Ureter (tissue), 1 donor: ENCODE measurements at regions not wholly inside any gene's neighbourhood (a gene's known extent, or its start where the extent isn't known, plus 50 kb on each side); places are given as distances from the start of the nearest gene placed in this dataset.

ENCODE experiments used
- DNase-seq: peaks from one replicate; pipeline ENCODE4 v3.0.0-alpha.2; 2020; ENCODE audit warnings: low spot score
- donor health status: DM: yes; HTN: yes; CAD: no.

DNA sequence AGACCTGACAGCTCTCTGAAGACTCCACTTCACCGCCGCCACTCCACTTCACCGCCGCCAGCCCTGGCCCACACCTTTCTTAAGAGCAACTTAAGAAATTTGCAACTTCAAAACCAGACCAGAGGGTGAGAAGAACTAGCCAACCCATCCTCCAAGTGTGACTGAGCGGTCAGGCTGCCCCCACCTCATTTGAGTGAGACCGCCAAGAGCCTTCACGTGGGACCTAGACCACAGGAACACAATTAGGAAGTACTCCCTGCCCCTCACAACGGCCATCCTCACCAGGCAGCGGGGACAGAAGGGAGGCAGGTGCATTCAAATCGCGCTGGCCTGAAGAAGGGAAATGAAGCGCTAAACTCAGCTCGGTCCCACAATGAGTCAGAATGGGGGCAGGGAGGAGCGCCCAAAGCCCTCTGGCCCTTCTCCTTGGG is 156.8 kb upstream of the BCL6 start:
- no peak for DNase-seq

DNA sequence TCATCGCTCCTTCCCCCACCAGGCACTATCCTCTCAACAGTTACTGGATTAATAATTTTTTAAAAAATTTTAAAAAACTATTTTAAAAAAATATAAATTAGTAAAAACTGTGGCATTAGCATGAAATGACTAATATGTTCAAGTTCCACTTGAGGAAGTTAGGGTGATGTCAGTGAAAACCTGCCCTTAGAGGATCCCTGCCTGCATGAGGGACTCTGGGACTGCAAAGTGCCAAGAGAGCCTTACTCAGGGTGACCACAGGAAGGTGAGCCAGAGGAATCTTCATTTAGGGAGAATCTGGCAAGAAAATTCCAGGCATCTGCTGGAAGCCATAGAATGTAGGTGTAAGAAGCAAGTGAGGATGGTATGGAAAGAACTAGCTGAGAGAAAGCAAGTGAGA is 157.7 kb upstream of the BCL6 start:
- no peak for DNase-seq

- DNase-seq: no peak
These were observed 158.4 kb upstream of the BCL6 start for GRCh38 chr3:187903697-187904096.

- no peak for DNase-seq
These were observed 161.1 kb upstream of the BCL6 start for GRCh38 chr3:187906416-187906815.

- DNase-seq: no peak
These were observed 161.7 kb upstream of the BCL6 start for GRCh38 chr3:187906920-187907319.

DNA sequence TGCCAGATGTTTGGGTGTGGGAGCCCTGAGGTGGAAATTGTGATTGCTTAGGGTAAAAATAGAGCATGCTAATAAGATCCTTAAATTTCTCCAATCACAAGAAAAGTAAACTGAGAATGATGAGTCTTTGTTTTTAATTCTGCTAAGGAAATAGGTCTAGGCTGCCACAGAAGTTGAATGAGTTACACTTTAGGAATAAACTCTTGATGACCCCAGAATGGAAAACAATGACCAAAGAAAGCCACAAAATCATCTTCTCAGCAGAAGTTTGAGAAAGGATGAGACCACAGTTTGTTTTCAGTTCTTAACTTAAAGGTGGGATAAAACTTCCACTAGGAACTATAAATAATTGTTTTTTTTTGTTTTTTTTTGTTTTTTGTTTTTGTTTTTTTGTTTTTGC is 164.6 kb upstream of the BCL6 start:
- no peak for DNase-seq

- DNase-seq: no peak
These were observed 166.7 kb upstream of the BCL6 start for GRCh38 chr3:187912007-187912406.

DNA sequence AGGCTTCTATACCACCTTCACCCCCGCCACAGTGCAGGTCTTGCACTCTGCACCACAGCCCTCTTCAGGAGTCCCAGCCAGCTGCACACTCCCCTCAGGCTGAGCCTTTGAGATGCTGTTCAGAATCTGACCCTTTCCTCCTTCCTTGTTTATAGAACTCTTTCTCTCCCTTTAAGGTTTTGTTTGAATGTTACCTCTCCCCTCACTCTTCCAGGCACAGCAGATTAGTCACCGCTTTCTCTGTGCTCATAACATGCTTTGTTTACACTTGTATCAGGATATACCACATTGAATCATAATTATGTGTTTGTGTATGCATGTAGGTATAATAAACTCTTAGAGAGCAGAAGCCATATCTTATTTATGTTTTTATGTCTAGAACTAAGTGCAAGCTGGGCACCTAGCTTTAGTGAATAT is 168.4 kb upstream of the BCL6 start:
- DNase-seq: peak; percentile 43

GRCh38 chr3:187914231-187914630 is 169.0 kb upstream of the BCL6 start:
- DNase-seq: peak; percentile 68

- no peak for DNase-seq
These were observed 170.8 kb upstream of the BCL6 start for GRCh38 chr3:187916072-187916471.

GRCh38 chr3:187918081-187918644 is 172.9 kb upstream of the BCL6 start:
- DNase-seq: no peak

- DNase-seq: no peak
These were observed 173.8 kb upstream of the BCL6 start for GRCh38 chr3:187919048-187919447.

- no peak for DNase-seq
These were observed 174.3 kb upstream of the BCL6 start for GRCh38 chr3:187919544-187919943.

DNA sequence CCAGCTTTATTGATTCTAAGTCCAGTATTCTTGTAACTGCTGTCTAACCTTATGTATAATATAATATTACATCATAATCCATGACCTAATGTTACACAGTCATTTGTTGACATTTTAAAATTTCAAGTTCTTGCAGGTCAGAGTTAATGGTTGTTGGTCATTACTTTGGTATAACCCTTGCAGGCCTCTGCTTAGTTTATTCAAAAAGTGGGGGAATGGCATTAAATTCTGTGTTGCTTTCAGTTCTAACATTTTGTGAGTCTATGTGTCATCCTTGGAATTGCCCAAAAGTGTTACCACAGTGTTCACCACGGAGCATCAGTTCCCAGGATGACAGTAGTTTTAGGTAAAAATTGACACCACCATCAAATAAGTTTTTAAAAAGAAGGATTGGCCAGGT is 174.8 kb upstream of the BCL6 start:
- no peak for DNase-seq

DNA sequence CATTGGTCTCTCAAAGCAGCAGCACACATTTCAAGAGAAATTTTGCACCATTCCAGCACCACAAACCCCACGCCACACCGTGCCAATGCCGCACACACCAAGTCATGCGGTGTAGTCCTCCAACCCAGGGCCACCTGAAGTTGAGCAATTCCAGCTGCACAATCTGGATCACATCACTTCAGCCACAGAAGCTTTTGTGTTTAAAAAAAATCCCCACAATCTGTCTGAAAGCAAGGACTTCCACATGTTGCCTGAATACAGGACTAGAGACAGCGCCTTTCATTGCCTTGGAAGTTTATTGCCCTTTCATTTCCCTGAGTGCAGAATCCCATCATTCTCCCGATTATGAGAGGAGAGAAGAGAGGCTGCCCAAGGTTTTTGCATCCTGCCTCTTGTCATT is 175.6 kb upstream of the BCL6 start:
- no peak for DNase-seq

DNA sequence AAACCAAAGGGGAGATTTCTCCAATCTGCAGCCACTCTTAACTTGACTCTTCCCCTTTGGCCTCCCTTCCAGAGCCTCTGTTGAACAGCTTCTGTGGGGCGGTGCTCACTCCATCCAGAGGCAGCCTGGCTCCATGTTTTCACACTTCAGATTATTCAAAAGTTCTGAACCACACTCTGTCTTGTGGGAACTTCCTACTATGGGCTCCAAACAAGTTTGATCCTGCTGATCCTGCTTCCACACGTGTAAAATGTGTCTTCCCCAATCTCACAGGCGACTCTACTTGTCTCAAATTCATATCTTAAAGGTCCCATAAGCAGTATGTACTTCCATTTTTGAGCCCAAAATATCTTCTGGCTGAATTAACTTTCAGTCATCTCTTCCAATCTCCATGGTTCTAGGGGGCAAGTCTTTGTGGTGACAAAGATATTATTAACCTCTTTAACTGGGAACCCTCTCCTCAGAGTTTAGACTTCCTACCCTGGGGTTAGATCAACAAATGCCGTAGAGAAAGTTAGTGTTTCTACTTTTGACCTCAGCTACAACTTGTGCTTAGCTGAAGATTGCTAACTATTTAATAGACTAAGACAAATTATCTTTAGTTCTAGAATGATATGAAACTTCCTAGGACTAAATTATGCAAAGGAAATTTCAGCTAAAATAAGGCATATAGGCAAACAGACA is 176.3 kb upstream of the BCL6 start:
- no peak for DNase-seq

DNA sequence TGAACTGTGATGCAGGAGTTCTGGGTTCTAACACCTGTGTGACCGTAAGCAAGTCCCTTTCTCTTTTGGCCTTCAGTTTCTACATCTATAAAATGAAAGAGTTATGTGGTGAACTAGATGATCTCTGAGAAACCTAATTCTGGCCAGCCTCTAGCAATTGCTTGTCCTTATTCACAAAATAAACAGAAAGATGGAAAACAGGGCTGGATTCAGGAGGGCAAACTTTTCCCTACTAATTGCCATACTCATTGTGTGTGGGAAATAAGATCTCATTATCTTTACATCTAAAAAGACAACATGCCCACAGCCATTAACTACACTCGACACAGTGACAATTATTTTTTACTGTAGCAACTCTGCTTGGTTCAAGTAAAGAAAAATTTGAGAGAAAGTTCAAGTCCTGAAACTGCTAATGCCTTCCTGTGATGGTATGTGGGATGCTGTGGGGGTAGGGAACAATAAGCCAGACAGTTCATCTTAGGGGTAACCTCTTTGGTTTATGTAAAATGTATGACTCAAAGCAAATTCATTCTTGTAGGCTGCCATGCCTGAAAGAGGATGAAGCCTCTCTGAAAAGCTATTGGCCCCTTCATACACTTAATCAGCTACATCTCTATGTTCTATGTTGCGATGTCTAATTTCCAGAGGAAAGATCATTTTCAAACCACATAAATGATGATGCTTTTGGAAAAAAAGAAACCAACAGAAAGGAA is 177.6 kb upstream of the BCL6 start:
- no peak for DNase-seq

GRCh38 chr3:187924651-187925050 is 179.4 kb upstream of the BCL6 start:
- no peak for DNase-seq

GRCh38 chr3:187925326-187925725 is 180.1 kb upstream of the BCL6 start:
- DNase-seq: no peak

DNA sequence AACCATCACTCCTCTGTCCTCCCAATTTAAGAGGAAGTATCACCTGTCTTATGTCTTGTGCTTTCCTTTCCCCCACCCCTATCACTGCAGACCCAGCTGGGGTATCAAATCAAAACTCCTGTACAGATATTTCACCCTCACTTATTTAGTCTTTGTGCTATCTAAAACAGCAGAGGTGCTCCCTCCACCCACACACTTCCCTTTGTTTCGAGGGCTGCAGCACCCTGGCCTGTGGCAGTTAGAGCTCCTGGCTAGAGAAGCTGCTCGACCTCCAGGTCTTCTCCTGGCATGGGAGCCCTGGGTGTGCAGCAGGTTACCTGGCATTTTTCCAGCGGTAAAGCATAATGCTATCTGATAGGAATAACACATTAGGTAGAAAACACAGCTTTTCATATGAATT is 181.4 kb upstream of the BCL6 start:
- DNase-seq: no peak

DNA sequence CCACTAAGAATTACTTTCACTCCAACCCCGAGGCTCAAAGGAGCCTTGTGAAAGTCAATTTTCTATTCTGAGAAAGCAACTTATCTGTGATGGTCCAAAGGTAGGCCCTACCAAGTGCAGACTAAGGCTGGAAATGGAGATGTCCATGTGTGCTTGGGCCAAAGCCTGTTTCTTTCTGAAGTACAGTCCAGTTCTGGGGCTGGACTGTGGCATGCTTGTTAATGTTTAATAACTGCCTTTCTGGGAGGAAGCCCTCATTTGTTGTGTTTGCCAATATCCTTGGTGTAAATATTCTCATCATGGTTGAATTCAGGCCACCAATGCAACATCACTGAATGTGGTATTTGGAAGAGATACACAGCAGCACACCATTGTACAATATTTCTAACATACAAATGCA is 182.3 kb upstream of the BCL6 start:
- DNase-seq: no peak

- DNase-seq: no peak
These were observed 184.0 kb upstream of the BCL6 start for GRCh38 chr3:187929112-187929816.

GRCh38 chr3:187930021-187930420 is 184.8 kb upstream of the BCL6 start:
- no peak for DNase-seq
